HG03457 (cell line): ENCODE measurements at regions not wholly inside any gene's neighbourhood (a gene's known extent, or its start where the extent isn't known, plus 50 kb on each side); places are given as distances from the start of the nearest gene placed in this dataset.
A peak's percentile ranks its signal among the peaks of the same experiment; 100 is the strongest.
"Not testable (repeated sequence)": the region's sequence is repeated elsewhere in the genome, so short reads cannot be mapped to it uniquely, and the experiment has no call there.

Experiments
- ATAC-seq: cut with Tn5 transposase; IDR thresholded peaks from one replicate; pipeline ENCODE4 v1.9.1; 2021; ENCODE audit warnings: moderate number of reproducible peaks; ENCODE audit not compliant: unreplicated experiment

DNA sequence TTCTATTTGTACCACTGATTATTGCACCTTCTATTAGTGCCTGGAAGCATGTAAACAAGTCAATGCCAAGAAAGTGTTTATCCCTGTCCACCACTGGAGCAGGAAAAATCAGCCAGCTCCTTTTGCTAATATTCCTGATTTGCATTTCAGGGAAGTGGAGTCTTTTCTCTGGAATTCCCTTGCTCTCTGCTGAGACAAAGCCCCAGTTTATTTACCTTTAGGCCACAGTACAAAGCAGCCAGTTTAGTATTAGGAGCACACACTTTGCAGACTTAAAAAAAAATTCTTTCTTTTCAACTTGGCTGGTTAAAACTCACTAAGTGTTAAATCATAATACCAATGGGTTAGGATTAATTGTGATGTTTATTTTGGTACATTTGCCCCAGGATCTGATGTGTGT is 631.1 kb downstream of the PKHD1 start:
- no peak for ATAC-seq

DNA sequence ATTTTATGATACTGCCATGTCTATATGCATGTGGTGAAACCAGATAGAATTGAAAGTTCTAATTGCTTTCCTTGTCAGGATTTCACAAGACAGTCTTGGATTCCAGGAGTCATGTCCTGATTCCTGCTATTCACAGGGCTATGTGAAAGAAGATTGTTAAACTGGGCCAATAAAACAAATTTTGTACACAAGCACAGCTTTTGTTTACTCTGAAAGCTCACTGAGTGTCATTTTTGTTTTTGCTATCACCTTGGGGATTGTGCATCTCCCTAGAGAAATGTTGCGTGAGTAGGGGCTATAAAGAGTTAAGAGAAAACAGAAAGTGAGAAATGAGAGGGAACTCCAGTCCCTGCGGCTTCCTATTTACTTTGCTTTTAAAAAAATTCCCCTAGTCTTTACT is 627.5 kb downstream of the PKHD1 start:
- ATAC-seq, result peak; percentile 95

DNA sequence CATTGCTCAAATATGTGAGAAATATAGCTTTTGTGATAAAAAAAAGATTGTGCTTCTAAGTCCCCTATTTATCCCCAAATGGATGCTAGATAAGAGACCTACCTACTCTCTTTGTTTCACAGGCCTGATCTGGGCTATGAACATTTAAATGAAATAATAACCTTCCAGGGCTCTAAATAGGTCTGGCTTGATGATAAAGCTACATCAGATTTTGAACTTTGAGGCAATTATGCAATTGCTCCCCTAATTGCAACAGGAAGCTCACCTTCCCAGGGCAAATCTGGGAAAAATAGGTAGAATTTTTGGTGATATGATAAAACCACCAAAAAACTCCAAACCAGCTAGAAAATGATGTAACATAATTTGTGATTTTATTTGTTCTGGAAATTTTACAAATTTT is 624.5 kb downstream of the PKHD1 start:
- ATAC-seq, result no peak

DNA sequence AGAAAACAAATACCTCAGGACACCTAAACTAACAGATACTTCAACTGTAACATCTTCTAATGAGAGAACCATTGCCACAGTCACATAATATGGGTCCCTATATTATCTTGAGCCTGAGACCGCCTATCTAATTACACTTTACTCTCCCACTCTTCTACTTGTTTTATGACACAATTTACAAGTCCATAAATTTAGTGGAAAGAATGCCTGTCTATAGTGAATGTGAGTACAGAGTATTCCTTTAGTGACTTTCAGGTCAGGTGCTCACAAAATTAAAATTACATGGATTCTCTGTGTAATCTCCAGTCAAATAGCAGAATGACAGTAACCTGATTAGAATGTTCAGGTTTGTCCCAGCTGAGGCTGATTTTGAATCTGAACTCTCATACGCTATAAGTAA is 624.1 kb downstream of the PKHD1 start:
- ATAC-seq, result no peak

DNA sequence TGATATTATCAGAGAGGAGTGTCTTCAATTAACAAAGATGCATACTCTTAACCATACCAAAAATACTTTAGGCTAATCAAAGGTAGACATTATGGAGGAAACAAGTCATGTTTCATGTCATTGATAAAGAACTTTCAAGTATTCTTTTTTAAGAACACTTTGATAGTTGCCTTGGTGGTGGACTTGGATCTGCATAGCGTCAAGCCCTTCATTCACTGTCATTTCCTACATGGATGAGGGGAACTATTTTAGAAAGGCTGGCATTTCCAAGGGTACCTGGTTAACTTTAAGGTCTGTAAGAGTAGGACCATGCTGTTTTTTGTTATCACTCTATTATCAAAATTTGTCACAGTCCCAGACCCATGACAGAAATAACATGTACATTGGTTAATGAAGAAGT is 622.5 kb downstream of the PKHD1 start:
- no peak for ATAC-seq

DNA sequence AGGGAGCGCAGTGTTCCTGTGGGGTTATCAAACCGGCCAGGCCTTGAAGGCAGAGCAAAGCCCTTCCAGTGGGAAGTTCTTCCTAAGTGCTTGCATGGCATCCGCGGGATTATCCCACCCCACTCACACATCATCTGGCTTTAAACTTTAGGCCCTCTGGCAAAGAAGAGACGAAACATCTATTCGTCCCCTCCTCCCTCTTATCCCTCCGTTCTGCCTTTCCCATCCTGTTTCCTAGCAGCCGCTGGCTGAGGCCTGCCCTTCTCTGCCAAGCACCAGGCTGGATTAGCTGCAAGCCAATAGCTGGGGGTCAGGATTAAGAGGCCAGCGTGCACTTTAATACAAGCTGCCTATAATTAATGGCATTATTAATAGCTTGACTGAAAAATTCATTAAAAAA is 621.0 kb downstream of the PKHD1 start:
- no peak for ATAC-seq

DNA sequence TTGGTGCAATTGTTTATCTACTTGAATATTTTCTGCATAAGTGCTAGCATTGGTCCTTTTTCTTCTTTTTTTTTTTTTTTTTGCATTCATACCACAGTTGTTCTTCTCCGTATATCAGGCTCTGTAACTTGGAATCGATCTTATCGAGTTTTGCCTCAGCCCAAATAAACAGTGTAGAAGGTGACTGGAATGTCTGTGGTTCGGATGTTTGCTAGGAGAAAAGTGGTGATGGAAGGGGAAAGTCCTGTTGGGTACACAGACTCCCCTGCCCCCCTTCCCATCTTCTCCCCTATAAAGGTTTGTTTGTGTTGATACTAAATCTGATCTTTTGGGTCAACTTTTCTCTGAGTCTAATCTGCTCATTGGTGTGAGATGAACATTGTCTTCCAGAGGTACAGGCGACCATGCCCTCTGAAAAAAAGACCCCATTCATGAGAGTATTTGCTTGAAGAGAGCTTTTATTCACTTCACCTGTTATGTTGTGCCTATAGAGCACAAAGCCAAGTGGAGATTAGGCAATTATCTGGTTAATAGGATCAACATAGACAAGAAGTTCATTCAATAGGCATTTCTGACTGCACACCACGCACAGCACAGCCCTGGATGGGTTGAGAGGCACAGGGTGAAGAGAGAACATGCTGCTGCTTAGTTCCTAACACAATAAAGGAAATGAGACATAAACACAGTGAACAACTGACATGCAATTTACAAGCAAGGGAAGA is 620.0 kb downstream of the PKHD1 start:
- no peak for ATAC-seq

DNA sequence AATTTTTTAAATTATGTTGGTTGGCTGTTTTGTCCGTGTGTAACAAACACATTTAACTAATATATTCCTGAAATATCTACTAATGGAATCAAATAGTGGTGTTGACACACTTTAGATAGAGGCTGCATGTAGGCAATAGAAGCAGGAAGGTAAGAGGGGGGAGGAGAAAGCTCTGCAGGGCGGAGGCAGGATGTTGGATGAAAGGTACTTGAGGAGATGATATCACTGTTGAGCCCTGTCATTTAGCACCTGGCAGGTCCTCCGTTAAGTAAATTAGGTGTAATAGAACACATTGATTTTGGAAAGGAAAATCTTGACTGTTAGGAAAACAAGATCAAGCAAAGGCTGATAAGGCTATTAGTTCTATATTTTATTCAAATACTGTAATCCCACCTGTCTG is 618.7 kb downstream of the PKHD1 start:
- ATAC-seq, result no peak

DNA sequence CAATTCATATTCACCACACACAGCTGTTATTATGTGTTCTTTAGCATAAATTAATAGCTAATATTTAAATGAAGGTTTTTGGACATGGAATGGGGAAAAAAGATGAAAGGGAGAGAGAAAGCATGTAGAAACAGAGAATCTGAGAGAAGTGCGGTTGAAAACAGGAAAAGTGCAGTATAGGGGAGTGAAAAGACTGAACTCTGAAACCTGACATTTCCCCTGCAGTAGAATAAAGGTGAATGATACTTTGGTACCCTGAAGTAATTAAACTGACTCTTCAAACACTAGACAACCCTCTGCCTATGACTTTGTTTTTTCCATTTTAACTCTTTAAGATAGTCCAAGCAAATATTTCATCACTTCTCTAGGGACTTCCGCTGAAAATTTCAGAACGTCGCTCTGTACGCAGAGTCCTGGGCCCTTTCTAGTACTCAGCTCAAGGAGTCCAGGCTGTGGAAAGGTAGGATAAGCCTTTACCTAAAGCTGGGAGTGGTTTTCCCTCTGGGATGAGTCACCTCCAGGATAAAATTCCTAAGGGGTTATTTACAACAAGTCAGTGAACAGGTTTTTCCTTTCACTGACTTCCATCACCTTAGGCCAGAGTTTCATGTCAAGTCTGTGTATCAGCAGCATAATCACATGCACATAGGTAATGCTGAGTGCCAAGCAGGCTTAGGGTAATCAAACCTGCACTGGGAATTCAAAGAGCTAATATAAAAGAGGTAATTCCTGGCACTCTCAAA is 614.5 kb downstream of the PKHD1 start:
- no peak for ATAC-seq

DNA sequence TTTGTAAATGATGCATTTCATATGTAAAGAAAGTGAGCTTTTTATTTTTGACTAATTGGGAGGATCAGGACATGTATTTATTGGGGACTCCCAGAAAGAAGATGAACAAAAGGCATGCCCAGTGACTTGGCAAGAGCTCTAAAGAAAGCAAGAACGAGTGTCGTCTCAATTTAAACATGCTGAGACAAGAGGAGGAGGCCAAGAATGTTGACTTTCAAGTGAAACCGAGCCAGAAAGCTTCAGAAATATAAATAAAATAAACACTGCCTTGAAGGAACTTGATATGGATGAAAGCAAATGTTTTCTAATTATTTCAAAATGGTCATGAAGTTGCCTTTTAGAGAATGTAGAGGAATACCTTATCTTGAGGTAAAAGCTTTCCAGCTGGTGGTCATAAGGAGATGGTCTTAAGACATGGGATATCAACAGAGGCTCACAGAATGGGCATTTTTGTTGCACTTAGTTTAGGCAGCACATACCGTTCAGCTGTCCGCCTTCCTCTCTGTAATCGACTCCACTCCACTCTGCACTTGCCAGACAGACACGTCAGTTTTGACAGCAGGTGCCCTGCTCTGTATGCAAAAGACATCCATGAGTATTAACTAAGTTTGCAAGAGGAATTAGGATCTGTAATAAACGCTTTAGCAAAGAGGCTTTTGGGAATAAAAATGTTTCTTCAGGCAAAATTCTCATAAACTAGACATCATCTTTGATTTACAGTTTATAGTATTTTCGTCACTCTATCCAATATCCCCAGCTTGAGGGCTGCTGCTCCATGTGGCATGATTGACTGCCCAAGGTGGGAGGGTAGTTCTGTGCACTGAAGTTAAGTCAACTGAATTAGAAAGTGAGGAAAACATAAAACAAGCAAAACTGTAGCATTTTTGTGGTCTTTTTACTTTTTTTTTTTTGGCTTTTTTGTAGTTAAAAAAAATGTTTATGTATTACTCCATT is 613.1 kb downstream of the PKHD1 start:
- ATAC-seq, result no peak

DNA sequence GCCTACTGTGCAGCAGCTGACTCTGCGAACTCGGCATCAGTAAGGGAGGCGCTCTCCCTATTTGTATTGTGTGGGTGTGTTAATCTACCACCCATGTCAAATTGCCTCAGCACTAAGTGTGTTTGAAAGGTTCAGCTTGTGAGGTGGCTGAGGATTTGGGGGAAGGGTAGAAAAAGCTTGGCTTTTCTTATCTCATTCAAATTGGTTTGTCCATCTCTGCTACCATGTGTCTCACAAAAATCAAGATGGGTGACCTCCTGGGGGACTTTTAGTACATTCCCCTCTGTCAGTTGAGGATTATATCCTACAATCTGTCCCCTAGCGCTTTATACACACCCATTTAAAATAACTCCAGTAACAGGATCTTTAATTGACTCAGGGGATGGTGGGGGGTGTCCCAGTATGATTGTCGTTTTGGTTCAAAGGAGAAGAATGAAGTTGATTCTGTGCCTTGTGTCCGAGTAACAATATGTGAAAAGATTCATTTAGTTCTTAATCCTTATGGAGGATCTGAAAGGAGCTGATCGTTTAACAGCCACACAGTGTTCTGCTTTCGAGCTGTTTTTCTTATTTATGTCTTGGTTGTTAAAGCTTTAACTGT is 609.6 kb downstream of the PKHD1 start:
- ATAC-seq, result no peak

DNA sequence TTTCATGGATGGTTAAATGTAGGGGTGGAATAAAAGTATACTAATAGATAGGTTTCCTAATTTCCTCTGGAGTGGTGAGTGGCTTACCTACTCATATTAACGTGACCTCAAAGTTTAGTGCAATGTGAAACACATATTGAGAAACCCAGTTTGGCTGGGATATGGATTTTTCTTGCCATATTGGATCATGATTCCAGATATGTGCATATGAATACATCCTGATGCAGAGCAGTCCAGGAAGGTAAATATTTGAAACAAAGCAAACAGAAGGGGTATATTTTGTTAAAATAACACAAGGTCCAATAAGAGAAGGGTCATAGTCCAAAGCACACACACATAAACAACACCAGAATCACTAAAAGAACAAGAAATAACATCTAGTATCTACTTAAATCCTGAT is 608.1 kb downstream of the PKHD1 start:
- no peak for ATAC-seq

DNA sequence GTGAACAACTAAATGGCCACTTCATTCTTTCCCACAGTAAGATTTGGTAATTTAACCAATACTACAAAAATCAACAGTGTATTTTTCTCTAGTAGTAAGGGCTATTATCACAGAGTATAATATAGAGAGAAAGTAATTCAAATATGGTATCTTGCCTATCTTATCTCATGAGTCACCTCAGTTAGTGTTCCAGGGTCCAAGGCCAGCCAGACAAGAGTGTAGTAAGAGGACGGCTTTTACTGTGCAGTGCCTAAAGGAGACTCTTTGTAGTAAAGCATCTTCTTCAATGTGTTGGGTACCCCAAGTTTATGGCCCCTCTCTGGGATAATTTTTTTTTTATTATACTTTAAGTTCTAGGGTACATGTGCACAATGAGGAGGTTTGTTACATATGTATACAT is 607.4 kb downstream of the PKHD1 start:
- ATAC-seq, result no peak

DNA sequence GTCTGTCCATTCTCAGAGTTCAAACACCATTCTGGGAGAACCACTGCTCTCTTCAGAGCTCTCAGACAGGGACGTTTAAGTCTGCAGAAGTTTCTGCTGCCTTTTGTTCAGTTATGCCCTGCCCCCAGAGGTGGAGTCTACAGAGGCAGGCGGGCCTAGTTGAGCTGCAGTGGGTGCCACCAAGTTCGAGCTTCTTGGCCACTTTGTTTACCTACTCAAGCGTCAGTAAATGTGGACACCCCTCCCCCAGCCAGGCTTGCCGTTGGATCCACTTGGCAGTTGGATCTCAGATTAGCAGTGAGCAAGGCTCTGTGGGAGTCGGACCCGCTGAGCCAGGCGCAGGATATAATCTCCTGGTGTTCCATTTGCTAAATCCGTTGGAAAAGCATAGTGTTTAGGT is 601.5 kb downstream of the PKHD1 start:
- ATAC-seq, result not testable (repeated sequence)

DNA sequence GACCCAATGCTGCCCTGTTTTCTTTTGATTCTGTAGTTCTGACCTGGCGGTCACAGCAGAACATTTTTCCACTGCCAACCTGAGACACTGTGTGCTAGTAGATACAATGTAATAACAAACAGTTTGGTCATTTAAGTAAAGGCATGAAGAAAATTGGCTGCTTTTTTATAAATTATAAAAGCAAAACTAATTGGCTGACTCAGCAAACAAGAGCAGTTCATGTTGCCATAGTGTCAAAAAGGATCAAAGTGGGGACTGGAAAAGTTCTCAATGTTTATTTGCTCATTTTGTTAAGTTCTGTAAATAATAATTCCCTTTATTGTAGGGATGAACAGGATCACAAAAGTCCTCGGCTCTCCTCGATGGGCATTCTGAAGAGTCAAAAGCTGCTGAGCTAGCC is 599.5 kb downstream of the PKHD1 start:
- ATAC-seq, result no peak

DNA sequence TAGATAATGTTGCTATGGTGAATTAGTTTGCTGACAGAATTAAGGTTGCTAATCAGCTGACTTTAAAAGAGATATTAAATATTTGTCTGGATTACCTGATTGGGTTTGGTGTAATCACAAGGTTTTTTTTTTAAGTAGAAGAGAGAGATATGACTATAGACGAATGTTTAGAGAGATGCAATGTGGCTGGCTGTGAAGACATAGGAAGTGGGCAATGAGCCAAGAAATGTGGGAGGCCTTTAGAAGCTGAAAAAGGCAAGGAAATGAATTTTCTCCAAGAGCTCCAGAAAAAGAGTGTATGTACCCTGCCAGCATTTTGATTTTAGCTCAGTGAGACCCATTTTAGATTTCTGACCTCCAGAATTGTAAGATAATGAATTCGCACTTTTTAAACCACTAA is 598.3 kb downstream of the PKHD1 start:
- ATAC-seq, result no peak

DNA sequence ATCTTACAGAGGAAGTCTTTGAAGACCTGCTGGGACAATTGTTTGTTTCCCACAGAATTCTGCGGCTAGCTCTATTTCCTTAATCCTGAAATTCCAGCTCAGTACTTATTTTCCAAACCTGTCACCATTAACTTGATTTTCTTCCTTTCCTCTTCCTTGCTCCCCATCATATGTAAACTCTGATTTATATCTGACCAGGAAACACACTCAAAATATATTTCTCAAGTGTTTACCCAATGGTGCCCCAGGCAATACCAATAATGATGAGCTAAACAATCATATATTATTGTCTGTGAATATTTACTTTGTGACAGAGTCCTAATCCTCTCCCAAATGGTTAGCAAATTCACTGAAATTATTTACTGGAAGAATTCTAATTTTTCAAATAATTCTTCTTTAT is 597.3 kb downstream of the PKHD1 start:
- ATAC-seq, result no peak

DNA sequence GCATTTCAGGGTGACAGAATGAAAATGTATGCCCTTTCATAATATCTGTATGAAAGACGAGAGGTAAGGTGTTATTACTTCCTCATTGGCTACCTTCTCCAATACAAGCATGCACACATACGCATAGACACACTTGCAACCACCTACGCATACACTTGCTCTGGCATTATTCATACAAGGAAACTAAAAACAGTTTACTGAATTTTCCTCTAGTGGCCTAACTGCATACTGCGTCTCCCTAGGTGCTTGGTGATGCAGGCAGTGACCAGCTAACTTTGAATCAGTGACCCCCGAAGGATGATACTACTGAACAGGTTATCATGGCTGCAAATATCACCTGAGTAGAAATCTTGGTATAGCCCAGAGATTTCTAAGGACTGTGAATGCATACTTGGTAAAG is 593.1 kb downstream of the PKHD1 start:
- no peak for ATAC-seq

DNA sequence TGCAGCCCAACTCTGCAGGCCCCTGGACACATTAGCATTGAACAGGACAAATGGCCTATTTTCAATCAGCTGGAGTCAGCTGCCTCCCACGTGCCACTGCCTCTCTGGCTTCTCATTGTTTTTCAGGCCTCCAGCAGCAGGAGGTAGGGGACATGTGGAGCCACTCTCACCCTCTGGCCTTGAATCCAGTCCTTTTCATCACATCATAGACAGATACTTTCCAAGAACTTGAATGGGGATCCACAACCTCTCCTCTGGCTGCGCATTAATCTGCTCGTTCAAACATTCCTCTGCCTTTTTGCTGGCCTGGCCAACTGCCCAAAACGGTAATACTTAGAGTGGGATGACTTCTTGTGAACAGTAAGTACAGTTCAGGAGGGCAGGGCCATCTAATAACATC is 592.3 kb downstream of the PKHD1 start:
- ATAC-seq, result no peak

DNA sequence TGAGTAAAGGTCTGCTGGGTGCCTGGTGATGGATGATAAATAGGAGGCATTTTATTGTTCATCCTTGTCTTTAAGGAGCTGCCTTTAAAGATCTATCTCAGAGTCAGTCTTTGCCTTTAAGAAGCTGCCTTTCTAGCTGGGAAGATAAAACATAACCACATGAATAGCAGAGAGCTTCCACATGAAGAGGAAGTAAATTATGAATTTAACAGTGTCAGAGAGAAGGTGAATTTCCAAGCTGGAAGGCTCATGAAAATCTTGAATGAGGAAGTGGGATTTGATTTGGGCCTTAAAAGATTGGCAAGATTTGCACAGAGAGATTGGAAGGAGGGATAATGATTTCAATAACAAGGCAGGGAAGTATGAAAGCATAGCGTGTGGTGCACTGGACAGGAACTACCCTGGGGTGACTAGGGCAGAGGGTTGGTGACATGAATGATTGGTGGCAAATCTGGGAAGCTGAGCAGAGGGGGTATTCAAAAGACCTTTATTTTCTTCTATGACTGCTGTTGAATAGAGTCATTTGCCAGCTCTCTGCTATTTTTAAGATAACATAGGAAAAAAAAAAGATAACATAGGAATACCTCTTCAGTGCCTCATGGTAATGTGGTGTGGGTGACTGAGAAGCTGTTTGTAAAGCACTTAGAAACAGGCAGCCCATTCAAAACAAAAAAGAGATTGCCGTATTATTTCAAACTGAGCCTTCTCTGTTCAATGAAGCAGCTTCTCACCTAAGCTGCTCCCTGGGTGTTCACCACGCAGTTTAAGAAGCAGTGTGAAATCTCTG is 591.6 kb downstream of the PKHD1 start:
- no peak for ATAC-seq
